ENCODE measurements at regions not wholly inside any gene's neighbourhood (a gene's known extent, or its start where the extent isn't known, plus 50 kb on each side); places are given as distances from the start of the nearest gene placed in this dataset.

GRCh38 chr2:62439425-62439824 lies 66.6 kb downstream of the TMEM17 start:
- TF ChIP-seq CTCF (conservative IDR thresholded peaks at IDR 0.05) = no peak
- no peak overlapping the region for H3K27ac ChIP-seq

GRCh38 chr2:62437785-62438184 lies 68.2 kb downstream of the TMEM17 start:
- TF ChIP-seq CTCF (conservative IDR thresholded peaks at IDR 0.05) = no peak
- no peak overlapping the region for H3K27ac ChIP-seq

- H3K27ac ChIP-seq = no peak overlapping the region
- no peak for TF ChIP-seq CTCF (conservative IDR thresholded peaks at IDR 0.05)
Measured at GRCh38 chr2:62435720-62436119, 70.3 kb downstream of the TMEM17 start.

- no peak overlapping the region for H3K27ac ChIP-seq
- TF ChIP-seq CTCF (conservative IDR thresholded peaks at IDR 0.05) = no peak
Measured at GRCh38 chr2:62432407-62432806, 73.6 kb downstream of the TMEM17 start.

- no peak overlapping the region for H3K27ac ChIP-seq
- no peak for TF ChIP-seq CTCF (conservative IDR thresholded peaks at IDR 0.05)
Measured at GRCh38 chr2:62431512-62431911, 74.5 kb downstream of the TMEM17 start.

- no peak for TF ChIP-seq CTCF (conservative IDR thresholded peaks at IDR 0.05)
- no peak overlapping the region for H3K27ac ChIP-seq
Measured at GRCh38 chr2:62430146-62430545, 75.8 kb downstream of the TMEM17 start.

- no peak overlapping the region for H3K27ac ChIP-seq
- TF ChIP-seq CTCF (conservative IDR thresholded peaks at IDR 0.05) = no peak
Measured at GRCh38 chr2:62427146-62427545, 78.8 kb downstream of the TMEM17 start.
